Uterus (tissue), 3 donors: ENCODE measurements at regions not wholly inside any gene's neighbourhood (a gene's known extent, or its start where the extent isn't known, plus 50 kb on each side); places are given as distances from the start of the nearest gene placed in this dataset.

ENCODE experiments used
- DNase-seq, 2 donors: peaks; one replicate each; pipeline ENCODE4 v3.0.0-alpha.2; 2019 to 2020
- H3K27ac ChIP-seq, 2 donors: fragments of 200-600 bp; sonication (generic); 1 replicate in 1 of 2; 2 replicates in 1 of 2; pipeline ENCODE4 v1.5.1; 2016 to 2018
- H3K27me3 ChIP-seq, 2 donors: fragments of 200-600 bp; sonication (generic); one replicate each; pipeline ENCODE4 v1.5.1; 2018 to 2019; ENCODE audit warnings: control low read depth in 1 of 2
- H3K36me3 ChIP-seq, 2 donors: fragments of 200-600 bp; sonication (generic); one replicate each; pipeline ENCODE4 v1.5.1; 2019; ENCODE audit warnings: control low read depth in 1 of 2
- H3K4me1 ChIP-seq, 2 donors: fragments of 200-600 bp; sonication (generic); one replicate each; pipeline ENCODE4 v1.5.1; 2018 to 2019; ENCODE audit warnings: control low read depth in 1 of 2
- H3K4me3 ChIP-seq, 2 donors: fragments of 200-600 bp; sonication (generic); 1 replicate in 1 of 2; 2 replicates in 1 of 2; pipeline ENCODE4 v1.5.1; 2018 to 2019; ENCODE audit warnings: mild to moderate bottlenecking in 1 of 2
- H3K9me3 ChIP-seq, 2 donors: fragments of 200-600 bp; sonication (generic); one replicate each; pipeline ENCODE4 v1.5.1; 2019; ENCODE audit warnings: control low read depth in 1 of 2
- CTCF ChIP-seq, 4 experiments: fragments of 200-600 bp in 2 of 4; fragments of 450-650 bp in 2 of 4; sonication (generic) in 2 of 4; IDR thresholded peaks; one replicate each; pipeline ENCODE4 v1.5.1; 2016 to 2019; ENCODE audit warnings: antibody characterized with exemption in 4 of 4, mild to moderate bottlenecking in 2 of 4, moderate library complexity in 1 of 4
- POLR2A ChIP-seq, 2 donors: fragments of 450-650 bp; IDR thresholded peaks; one replicate each; pipeline ENCODE4 v1.6.1; 2016; ENCODE audit warnings: antibody characterized with exemption in 2 of 2, mild to moderate bottlenecking in 1 of 2, moderate library complexity in 1 of 2
- intact Hi-C: fragments of 100-400 bp; cut with DNase I; formaldehyde crosslinking; loops from one replicate; pipeline ENCODE4 v1.15.1; 2023; ENCODE audit warnings: low total_unique reads
- donor health status: DM: yes; HTN: yes; CAD: no.

- Histone ChIP-seq H3K27ac (no peak overlapping the region), H3K4me3 (no peak overlapping the region), H3K9me3 (no peaks in the 10 kb centered on the region), H3K4me1 (no peaks in the 10 kb centered on the region), H3K36me3 (no peaks in the 10 kb centered on the region), H3K27me3 (no peaks in the 10 kb centered on the region)
- intact Hi-C loops, result no loop called here
- no peak for DNase-seq
- no peak for TF ChIP-seq POLR2A (IDR thresholded peaks at IDR 0.05)
- no peak for TF ChIP-seq CTCF (IDR thresholded peaks at IDR 0.05)
Observed at GRCh38 chr12:77559400-77560074, 271.2 kb upstream of the NAV3 start.

- intact Hi-C loops, result no loop called here
- no peak overlapping the region for H3K27ac ChIP-seq
- no peaks in the 10 kb centered on the region for H3K36me3 ChIP-seq
- H3K4me3 ChIP-seq, result no peak overlapping the region
- H3K4me1 ChIP-seq, result no peaks in the 10 kb centered on the region
- DNase-seq, result no peak
- H3K9me3 ChIP-seq, result no peaks in the 10 kb centered on the region
- H3K27me3 ChIP-seq, result no peaks in the 10 kb centered on the region
- TF ChIP-seq CTCF (IDR thresholded peaks at IDR 0.05), result no peak
- no peak for TF ChIP-seq POLR2A (IDR thresholded peaks at IDR 0.05)
Observed at GRCh38 chr12:77555074-77555473, 275.6 kb upstream of the NAV3 start.

- Histone ChIP-seq H3K4me3 (no peak overlapping the region), H3K9me3 (no peaks in the 10 kb centered on the region), H3K27me3 (no peaks in the 10 kb centered on the region), H3K27ac (no peak overlapping the region), H3K4me1 (no peaks in the 10 kb centered on the region), H3K36me3 (no peaks in the 10 kb centered on the region)
- TF ChIP-seq CTCF (IDR thresholded peaks at IDR 0.05), result no peak
- no peak for TF ChIP-seq POLR2A (IDR thresholded peaks at IDR 0.05)
- DNase-seq, result no peak
- intact Hi-C loops, result no loop called here
Observed at GRCh38 chr12:77553976-77554619, 276.6 kb upstream of the NAV3 start.

GRCh38 chr12:77549383-77550128 is 281.1 kb upstream of the NAV3 start:
- intact Hi-C loops, result no loop called here
- H3K36me3 ChIP-seq, result no peaks in the 10 kb centered on the region
- no peak overlapping the region for H3K27ac ChIP-seq
- DNase-seq, result no peak
- no peak overlapping the region for H3K4me3 ChIP-seq
- no peaks in the 10 kb centered on the region for H3K9me3 ChIP-seq
- TF ChIP-seq POLR2A (IDR thresholded peaks at IDR 0.05) (no peak), CTCF (IDR thresholded peaks at IDR 0.05) (no peak)
- H3K4me1 ChIP-seq, result no peaks in the 10 kb centered on the region
- H3K27me3 ChIP-seq, result no peaks in the 10 kb centered on the region

GRCh38 chr12:77548797-77549196 is 281.9 kb upstream of the NAV3 start:
- Histone ChIP-seq H3K9me3 (no peaks in the 10 kb centered on the region), H3K27ac (no peak overlapping the region), H3K27me3 (no peaks in the 10 kb centered on the region), H3K4me1 (no peaks in the 10 kb centered on the region), H3K4me3 (no peak overlapping the region), H3K36me3 (no peaks in the 10 kb centered on the region)
- DNase-seq, result no peak
- TF ChIP-seq POLR2A (IDR thresholded peaks at IDR 0.05), result no peak
- TF ChIP-seq CTCF (IDR thresholded peaks at IDR 0.05), result no peak
- intact Hi-C loops, result no loop called here
